ENCODE measurements at regions not wholly inside any gene's neighbourhood (a gene's known extent, or its start where the extent isn't known, plus 50 kb on each side); places are given as distances from the start of the nearest gene placed in this dataset.

GRCh38 chr21:41098076-41098475 lies 69.9 kb upstream of the BACE2 start:
- 67 to 82% (median 79%) methylated on average over 1 of the region's 1 CpG for WGBS, 4 donors
- intact Hi-C loops (cut with DNase I), result no loop called here

DNA sequence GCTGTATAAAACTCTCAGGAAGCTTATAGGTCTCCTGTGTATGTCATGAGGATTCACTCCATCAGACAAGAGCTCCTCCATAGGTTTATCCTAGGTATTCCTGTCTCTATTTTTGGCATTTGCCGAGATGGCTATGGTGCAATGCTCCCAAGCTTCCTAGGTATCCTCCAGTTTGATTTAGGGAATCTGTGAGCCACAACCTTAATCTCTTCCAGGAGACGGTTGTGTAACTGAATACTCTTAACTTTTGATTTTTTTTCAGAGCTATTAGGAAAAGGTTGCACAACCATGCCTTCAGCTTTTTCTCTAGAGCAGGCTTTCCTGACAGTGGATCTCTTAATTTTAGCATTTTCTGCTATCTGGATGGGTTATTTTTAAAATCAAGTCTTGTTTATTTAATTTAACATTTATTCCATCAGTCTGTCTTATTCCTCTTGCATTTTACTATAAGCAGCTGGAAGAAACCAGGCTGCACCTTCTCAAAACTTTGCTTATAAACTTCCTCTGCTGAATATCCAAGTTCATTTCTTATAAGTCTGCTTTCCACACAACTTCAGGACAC lies 69.4 kb upstream of the BACE2 start:
- H3K4me1 ChIP-seq (replicated peaks in 1 of 2), result no peaks in the 10 kb centered on the region
- TF ChIP-seq CTCF (IDR thresholded peaks at IDR 0.05), result no peak
- no peak for TF ChIP-seq POLR2A (IDR thresholded peaks at IDR 0.05)
- no peak for DNase-seq
- no peaks in the 10 kb centered on the region for H3K36me3 ChIP-seq (replicated peaks in 1 of 2)
- no peaks in the 10 kb centered on the region for H3K9me3 ChIP-seq (replicated peaks in 1 of 3)
- intact Hi-C loops (cut with DNase I), result no loop called here
- WGBS, 4 donors, result 44 to 60% (median 54%) methylated on average over 2 of the region's 2 CpGs
- no peak overlapping the region for H3K27ac ChIP-seq
- H3K27me3 ChIP-seq, result no peaks in the 10 kb centered on the region
- H3K4me3 ChIP-seq, result no peak overlapping the region

More at GRCh38 chr21:41098076-41098475, 69.9 kb upstream of the BACE2 start:
- no peak overlapping the region for H3K27ac ChIP-seq
- H3K27me3 ChIP-seq, result no peaks in the 10 kb centered on the region
- no peak for DNase-seq
- no peaks in the 10 kb centered on the region for H3K36me3 ChIP-seq (replicated peaks in 1 of 2)
- no peaks in the 10 kb centered on the region for H3K9me3 ChIP-seq (replicated peaks in 1 of 3)
- TF ChIP-seq POLR2A (IDR thresholded peaks at IDR 0.05), result no peak
- TF ChIP-seq CTCF (IDR thresholded peaks at IDR 0.05), result no peak
- H3K4me1 ChIP-seq (replicated peaks in 1 of 2), result no peaks in the 10 kb centered on the region
- no peak overlapping the region for H3K4me3 ChIP-seq

- H3K27ac ChIP-seq, result no peak overlapping the region
- intact Hi-C loops (cut with DNase I), result no loop called here
- H3K4me3 ChIP-seq, result no peak overlapping the region
- no peaks in the 10 kb centered on the region for H3K4me1 ChIP-seq (replicated peaks in 1 of 2)
- H3K9me3 ChIP-seq (replicated peaks in 1 of 3), result no peaks in the 10 kb centered on the region
- TF ChIP-seq POLR2A (IDR thresholded peaks at IDR 0.05) (no peak), CTCF (IDR thresholded peaks at IDR 0.05) (no peak)
- 66 to 72% (median 69%) methylated on average over 4 of the region's 4 CpGs for WGBS, 4 donors
- peaks cover 6% of the 10 kb centered on the region for H3K27me3 ChIP-seq
- no peaks in the 10 kb centered on the region for H3K36me3 ChIP-seq (replicated peaks in 1 of 2)
- DNase-seq, result no peak
Measured at GRCh38 chr21:41100826-41101550, 67.0 kb upstream of the BACE2 start.

- 32 to 36% (median 33%) methylated on average over 6 of the region's 6 CpGs for WGBS, 4 donors
- Histone ChIP-seq H3K4me3 (no peak overlapping the region), H3K9me3 (replicated peaks in 1 of 3) (no peaks in the 10 kb centered on the region), H3K36me3 (replicated peaks in 1 of 2) (no peaks in the 10 kb centered on the region), H3K27ac (no peak overlapping the region), H3K27me3 (peaks cover 6% of the 10 kb centered on the region), H3K4me1 (replicated peaks in 1 of 2) (no peaks in the 10 kb centered on the region)
- intact Hi-C loops (cut with DNase I), result no loop called here
- TF ChIP-seq POLR2A (IDR thresholded peaks at IDR 0.05) (no peak), CTCF (IDR thresholded peaks at IDR 0.05) (no peak)
- DNase-seq, result peak in 1 of 7 donors; percentile 7
Measured at GRCh38 chr21:41102281-41102680, 65.7 kb upstream of the BACE2 start.

All from adrenal gland (tissue), 9 donors.